GM18502 (cell line): ENCODE measurements at regions not wholly inside any gene's neighbourhood (a gene's known extent, or its start where the extent isn't known, plus 50 kb on each side); places are given as distances from the start of the nearest gene placed in this dataset.

ENCODE experiments used
- ATAC-seq: cut with Tn5 transposase; IDR thresholded peaks from one replicate; pipeline ENCODE4 v1.9.1; 2021; ENCODE audit warnings: mild to moderate bottlenecking; ENCODE audit not compliant: unreplicated experiment, poor library complexity

GRCh38 chr2:64359171-64359891 lies 94.6 kb upstream of the LGALSL start:
- peak; percentile 51 for ATAC-seq

GRCh38 chr2:64359892-64360657 lies 93.9 kb upstream of the LGALSL start:
- ATAC-seq = peak; percentile 91

- no peak for ATAC-seq
Observed at GRCh38 chr2:64361151-64361938, 92.6 kb upstream of the LGALSL start.

- no peak for ATAC-seq
Observed at GRCh38 chr2:64362562-64363026, 91.4 kb upstream of the LGALSL start.

GRCh38 chr2:64363140-64363539 lies 90.8 kb upstream of the LGALSL start:
- ATAC-seq = no peak

- ATAC-seq = no peak
Observed at GRCh38 chr2:64363848-64364247, 90.1 kb upstream of the LGALSL start.

GRCh38 chr2:64367444-64368232 lies 86.3 kb upstream of the LGALSL start:
- ATAC-seq = no peak

GRCh38 chr2:64369706-64370105 lies 84.3 kb upstream of the LGALSL start:
- ATAC-seq = no peak

GRCh38 chr2:64371727-64372126 lies 82.2 kb upstream of the LGALSL start:
- ATAC-seq = no peak

GRCh38 chr2:64374686-64375085 lies 79.3 kb upstream of the LGALSL start:
- no peak for ATAC-seq

GRCh38 chr2:64376926-64377325 lies 77.0 kb upstream of the LGALSL start:
- ATAC-seq = no peak

GRCh38 chr2:64379186-64379585 lies 74.8 kb upstream of the LGALSL start:
- no peak for ATAC-seq

- ATAC-seq = no peak
Observed at GRCh38 chr2:64380853-64381527, 73.0 kb upstream of the LGALSL start.

GRCh38 chr2:64383016-64383591 lies 70.9 kb upstream of the LGALSL start:
- ATAC-seq = no peak

- no peak for ATAC-seq
Observed at GRCh38 chr2:64383881-64384280, 70.1 kb upstream of the LGALSL start.

GRCh38 chr2:64386676-64387075 lies 67.3 kb upstream of the LGALSL start:
- no peak for ATAC-seq

- no peak for ATAC-seq
Observed at GRCh38 chr2:64390586-64390985, 63.4 kb upstream of the LGALSL start.

- no peak for ATAC-seq
Observed at GRCh38 chr2:64391424-64391823, 62.5 kb upstream of the LGALSL start.

GRCh38 chr2:64391940-64392339 lies 62.0 kb upstream of the LGALSL start:
- no peak for ATAC-seq
